Suprapubic skin (tissue), 4 donors: ENCODE measurements at regions not wholly inside any gene's neighbourhood (a gene's known extent, or its start where the extent isn't known, plus 50 kb on each side); places are given as distances from the start of the nearest gene placed in this dataset.
A peak's percentile ranks its signal among the peaks of the same experiment; 100 is the strongest.
"Not testable (repeated sequence)": the region's sequence is repeated elsewhere in the genome, so short reads cannot be mapped to it uniquely, and the experiment has no call there.

Source experiments
- DNase-seq, 2 donors: peaks; one replicate each; pipeline ENCODE4 v3.0.0-alpha.2; 2019; ENCODE audit warnings: low spot score in 2 of 2
- H3K27ac ChIP-seq: fragments of 200-600 bp; sonication (generic); one replicate; pipeline ENCODE4 v1.5.1; 2019
- H3K27me3 ChIP-seq: fragments of 200-600 bp; sonication (generic); one replicate; pipeline ENCODE4 v1.5.1; 2019
- H3K36me3 ChIP-seq: fragments of 200-600 bp; sonication (generic); one replicate; pipeline ENCODE4 v1.5.1; 2019
- H3K4me1 ChIP-seq: fragments of 200-600 bp; sonication (generic); one replicate; pipeline ENCODE4 v1.5.1; 2019
- H3K4me3 ChIP-seq: fragments of 200-600 bp; sonication (generic); one replicate; pipeline ENCODE4 v1.5.1; 2019; ENCODE audit warnings: mild to moderate bottlenecking
- H3K9me3 ChIP-seq: fragments of 200-600 bp; sonication (generic); one replicate; pipeline ENCODE4 v1.5.1; 2019
- CTCF ChIP-seq, 2 donors: fragments of 200-600 bp in 1 of 2; fragments of 450-650 bp in 1 of 2; sonication (generic) in 1 of 2; IDR thresholded peaks; one replicate each; pipeline ENCODE4 v1.5.1; 2016 to 2019; ENCODE audit warnings: antibody characterized with exemption in 2 of 2, mild to moderate bottlenecking in 1 of 2, moderate library complexity in 1 of 2
- EP300 ChIP-seq: sonication (generic); formaldehyde crosslinking; IDR thresholded peaks from one replicate; pipeline ENCODE4 v1.6.1; 2017; ENCODE audit warnings: antibody characterized with exemption
- POLR2A ChIP-seq, 2 donors: fragments of 450-650 bp; IDR thresholded peaks; one replicate each; pipeline ENCODE4 v1.6.1; 2017; ENCODE audit warnings: antibody characterized with exemption in 2 of 2, mild to moderate bottlenecking in 2 of 2, moderate library complexity in 2 of 2
- POLR2AphosphoS5 ChIP-seq, 3 donors: sonication (generic); formaldehyde crosslinking; IDR thresholded peaks; one replicate each; pipeline ENCODE4 v1.6.1; 2017; ENCODE audit warnings: antibody characterized with exemption in 3 of 3
- WGBS: methylation state at CpG from one replicate; pipeline ENCODE4 v1.1.5; 2018; 5-methylcytosine and 5-hydroxymethylcytosine counted together

DNA sequence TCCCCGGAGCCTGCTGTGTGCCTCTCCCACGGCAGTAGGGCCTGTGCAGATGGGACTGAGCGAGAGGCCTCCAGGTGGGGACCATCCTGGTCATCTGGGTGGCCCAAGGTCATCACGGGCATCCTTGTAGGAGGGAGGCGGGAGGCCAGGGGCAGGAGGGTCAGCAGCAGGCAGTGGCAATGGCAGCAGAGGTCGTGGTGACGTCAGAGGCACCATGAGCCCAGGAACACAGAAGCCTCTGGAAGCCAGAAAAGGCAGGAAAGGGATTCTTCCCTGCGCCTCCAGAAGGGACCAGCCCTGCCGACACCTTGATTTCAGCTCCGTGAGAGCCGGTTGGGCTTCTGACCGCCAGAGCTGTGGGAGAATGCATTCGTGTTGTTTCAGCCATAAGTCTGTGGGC lies 190.3 kb downstream of the BANP start:
- Histone ChIP-seq H3K4me1 (peaks cover 7% of the 10 kb centered on the region), H3K36me3 (no peaks in the 10 kb centered on the region), H3K27me3 (peaks cover 11% of the 10 kb centered on the region), H3K4me3 (no peak overlapping the region), H3K27ac (no peak overlapping the region), H3K9me3 (no peaks in the 10 kb centered on the region)
- 89% methylated on average over 12 of the region's 13 CpGs for WGBS
- no peak for DNase-seq
- TF ChIP-seq EP300, result no peak
- no peak for TF ChIP-seq POLR2AphosphoS5 (IDR thresholded peaks at IDR 0.05)
- TF ChIP-seq POLR2A (IDR thresholded peaks at IDR 0.05), result no peak
- no peak for TF ChIP-seq CTCF (IDR thresholded peaks at IDR 0.05)

GRCh38 chr16:88142056-88142935 lies 191.1 kb downstream of the BANP start:
- WGBS, result 83% methylated on average over 16 of the region's 23 CpGs
- not testable (repeated sequence) for DNase-seq, H3K36me3 ChIP-seq, H3K4me1 ChIP-seq, H3K9me3 ChIP-seq, H3K27ac ChIP-seq, H3K4me3 ChIP-seq
- peaks cover 11% of the 10 kb centered on the region for H3K27me3 ChIP-seq

DNA sequence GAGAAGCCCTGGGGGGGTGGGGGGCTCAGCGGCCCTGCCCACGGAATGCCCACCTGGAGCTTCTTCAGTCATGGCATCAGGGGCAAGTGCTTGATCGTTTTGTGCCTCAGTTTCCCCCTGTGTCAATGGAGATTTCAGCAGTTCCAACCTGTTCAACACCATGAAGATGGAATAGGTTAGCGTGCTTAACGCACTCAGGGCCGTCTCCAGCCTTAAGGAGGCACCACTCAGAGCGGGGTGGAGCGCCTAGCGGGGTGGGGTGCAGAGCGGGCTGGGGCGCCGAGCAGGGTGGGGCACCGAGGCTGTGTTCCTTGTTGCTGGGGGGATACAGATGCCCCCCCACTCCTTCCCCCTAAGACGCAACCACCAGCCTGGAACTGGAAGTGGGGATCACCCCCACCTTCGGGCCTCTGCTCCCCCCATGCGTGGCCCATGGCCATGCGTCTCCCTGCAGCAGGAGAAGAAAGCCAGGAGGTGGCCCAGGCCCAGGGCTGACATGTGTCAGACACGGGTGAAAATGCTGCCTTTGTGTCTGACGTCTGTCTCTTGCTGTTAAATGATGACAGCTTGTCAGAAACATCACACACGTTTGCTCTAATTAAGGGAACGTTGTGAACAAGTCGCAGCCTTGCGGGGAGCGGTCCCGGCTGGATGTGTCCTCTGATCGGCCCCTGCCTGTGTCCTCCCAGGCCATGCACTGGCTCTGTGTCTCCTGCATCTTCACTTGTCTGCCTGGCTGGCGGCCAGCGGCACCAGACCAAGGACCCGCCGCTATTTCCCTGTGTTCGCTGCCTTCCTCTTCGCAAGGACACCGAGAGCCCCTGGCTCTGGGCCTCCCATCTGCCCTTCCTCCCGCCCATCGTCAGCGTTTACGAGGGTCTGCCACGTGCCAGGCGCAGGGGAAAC lies 192.1 kb downstream of the BANP start:
- peak overlapping the region; percentile 54 for H3K27ac ChIP-seq
- H3K4me3 ChIP-seq, result not testable (repeated sequence)

GRCh38 chr16:88144028-88144511 lies 192.8 kb downstream of the BANP start:
- WGBS, result 57% methylated on average over 15 of the region's 21 CpGs
- TF ChIP-seq EP300 (no peak), CTCF (IDR thresholded peaks at IDR 0.05) (no peak), POLR2AphosphoS5 (IDR thresholded peaks at IDR 0.05) (no peak), POLR2A (IDR thresholded peaks at IDR 0.05) (no peak)

More for the DNA sequence above, 192.1 kb downstream of the BANP start:
- H3K4me1 ChIP-seq, DNase-seq, H3K9me3 ChIP-seq, H3K36me3 ChIP-seq: not testable (repeated sequence)
- 59% methylated on average over 17 of the region's 39 CpGs for WGBS
- peaks cover 11% of the 10 kb centered on the region for H3K27me3 ChIP-seq

GRCh38 chr16:88145376-88145775 lies 194.1 kb downstream of the BANP start:
- not testable (repeated sequence) for DNase-seq, H3K4me1 ChIP-seq, H3K36me3 ChIP-seq, H3K9me3 ChIP-seq, H3K4me3 ChIP-seq
- peaks cover 11% of the 10 kb centered on the region for H3K27me3 ChIP-seq
- 89% methylated on average over 12 of the region's 13 CpGs for WGBS
- peak overlapping the region; percentile 38 for H3K27ac ChIP-seq

More at GRCh38 chr16:88144028-88144511, 192.8 kb downstream of the BANP start:
- Histone ChIP-seq H3K36me3 (no peaks in the 10 kb centered on the region), H3K9me3 (no peaks in the 10 kb centered on the region), H3K4me3 (no peak overlapping the region), H3K27ac (peak overlapping the region; percentile 54), H3K27me3 (peaks cover 11% of the 10 kb centered on the region), H3K4me1 (peaks cover 7% of the 10 kb centered on the region)
- no peak for DNase-seq

- H3K27ac ChIP-seq, H3K4me3 ChIP-seq, DNase-seq, H3K36me3 ChIP-seq, H3K4me1 ChIP-seq, H3K9me3 ChIP-seq: not testable (repeated sequence)
- WGBS, result no CpG with 5 or more reads among the region's 21 CpGs
- H3K27me3 ChIP-seq, result peaks cover 11% of the 10 kb centered on the region
These were observed 194.7 kb downstream of the BANP start for GRCh38 chr16:88145824-88146405.

DNA sequence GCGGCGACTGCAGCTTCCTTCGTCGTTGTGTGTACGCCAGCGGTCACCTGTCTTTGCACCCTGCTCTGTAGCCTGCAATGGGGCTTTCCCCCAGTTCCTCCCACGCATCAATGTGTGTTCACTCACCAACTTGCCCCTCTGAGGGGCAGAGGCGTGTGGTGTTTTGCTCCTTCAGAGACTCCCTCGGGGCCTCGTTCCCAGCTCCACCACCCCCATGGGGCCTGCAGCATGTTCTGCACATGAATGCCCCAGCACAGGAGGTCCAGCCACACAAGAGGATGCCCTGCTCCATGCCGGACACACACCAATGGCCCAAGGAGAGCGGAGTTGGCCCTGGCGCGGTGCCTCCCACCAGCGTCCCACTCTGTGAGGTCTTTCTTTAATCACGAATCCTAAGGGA lies 196.8 kb downstream of the BANP start:
- not testable (repeated sequence) for H3K27ac ChIP-seq, DNase-seq, H3K36me3 ChIP-seq, H3K4me1 ChIP-seq, H3K4me3 ChIP-seq, H3K9me3 ChIP-seq, H3K27me3 ChIP-seq
- 89% methylated on average over 7 of the region's 16 CpGs for WGBS

GRCh38 chr16:88148682-88149081 lies 197.4 kb downstream of the BANP start:
- not testable (repeated sequence) for H3K4me3 ChIP-seq, H3K27me3 ChIP-seq, DNase-seq, H3K36me3 ChIP-seq, H3K9me3 ChIP-seq, H3K4me1 ChIP-seq, H3K27ac ChIP-seq
- WGBS, result no CpG with 5 or more reads among the region's 11 CpGs

DNA sequence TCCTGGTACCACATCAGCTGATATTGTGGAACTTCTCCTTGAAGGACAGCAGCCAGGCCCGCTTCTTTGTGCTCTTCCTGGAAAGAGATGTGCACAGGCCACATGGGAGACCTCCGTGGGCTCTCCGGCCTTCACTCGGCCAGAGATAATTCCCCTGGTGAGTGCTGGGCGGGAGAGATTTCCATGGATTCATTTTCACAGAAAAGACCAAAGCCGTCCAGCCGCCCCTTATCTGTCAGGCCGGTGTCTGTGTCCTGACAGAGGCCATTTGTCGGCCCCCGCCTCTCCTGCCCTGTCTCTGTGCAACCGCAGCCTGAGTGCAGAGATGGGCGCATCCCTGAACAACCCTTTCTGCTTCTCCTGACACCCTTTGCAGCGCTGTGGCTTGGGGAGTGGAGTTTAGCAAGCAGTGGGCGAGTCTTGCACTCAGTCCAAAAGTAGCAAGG lies 197.9 kb downstream of the BANP start:
- H3K36me3 ChIP-seq, H3K4me3 ChIP-seq, H3K27ac ChIP-seq, H3K27me3 ChIP-seq, H3K4me1 ChIP-seq, H3K9me3 ChIP-seq: not testable (repeated sequence)
- DNase-seq, result peak in 1 of 2 donors; percentile 51
- WGBS, result 93% methylated on average over 5 of the region's 14 CpGs

- H3K4me3 ChIP-seq, H3K36me3 ChIP-seq, H3K9me3 ChIP-seq, H3K4me1 ChIP-seq, H3K27me3 ChIP-seq, H3K27ac ChIP-seq: not testable (repeated sequence)
- peak in 1 of 2 donors; percentile 6 for DNase-seq
- 95% methylated on average over 3 of the region's 3 CpGs for WGBS
These were observed 198.4 kb downstream of the BANP start for GRCh38 chr16:88149663-88150062.
